Pulmonary artery endothelial cell (primary cell): ENCODE measurements at regions not wholly inside any gene's neighbourhood (a gene's known extent, or its start where the extent isn't known, plus 50 kb on each side); places are given as distances from the start of the nearest gene placed in this dataset.
A peak's percentile ranks its signal among the peaks of the same experiment; 100 is the strongest.
"Not testable (repeated sequence)": the region's sequence is repeated elsewhere in the genome, so short reads cannot be mapped to it uniquely, and the experiment has no call there.

Experiments used
- DNase-seq: peaks from one replicate; pipeline ENCODE4 v3.0.0-alpha.2; 2011; ENCODE audit warnings: low read depth, low spot score

GRCh38 chr9:81811688-81812087, 116.5 kb upstream of the SPATA31D4 start:
- not testable (repeated sequence) for DNase-seq

- no peak for DNase-seq
Observed at GRCh38 chr9:81814401-81814793, 113.8 kb upstream of the SPATA31D4 start.

DNA sequence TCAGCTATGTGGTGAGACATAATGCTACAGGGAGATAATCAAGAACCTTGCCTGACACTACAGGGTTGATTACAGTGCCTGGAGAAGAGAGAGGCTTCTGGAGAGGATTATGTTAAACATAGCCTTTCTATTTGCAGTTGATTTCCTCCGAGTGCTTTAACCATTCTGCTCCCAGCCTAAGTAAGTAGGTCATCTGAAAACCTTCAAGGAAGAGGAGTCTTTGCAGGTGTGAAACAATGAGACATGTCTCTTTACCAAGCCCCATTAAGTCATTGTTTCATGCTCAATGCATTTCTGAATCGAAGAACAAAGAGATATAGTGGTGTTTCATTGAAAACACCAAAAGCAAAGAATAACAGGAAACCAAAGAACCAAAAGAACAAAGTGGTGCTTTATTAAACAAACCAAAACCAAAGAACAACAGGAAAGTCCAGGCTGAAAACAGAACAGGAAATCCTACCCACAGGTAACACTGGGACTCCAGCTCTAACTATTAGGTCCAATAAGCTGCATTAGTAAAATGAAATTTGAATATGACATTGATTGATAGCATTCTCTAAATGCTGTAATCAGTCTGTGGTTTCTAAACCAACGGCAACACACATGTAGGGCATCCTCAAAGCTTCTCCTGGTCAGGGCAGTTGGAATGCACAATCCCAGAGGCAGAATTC, 113.3 kb upstream of the SPATA31D4 start:
- no peak for DNase-seq

DNA sequence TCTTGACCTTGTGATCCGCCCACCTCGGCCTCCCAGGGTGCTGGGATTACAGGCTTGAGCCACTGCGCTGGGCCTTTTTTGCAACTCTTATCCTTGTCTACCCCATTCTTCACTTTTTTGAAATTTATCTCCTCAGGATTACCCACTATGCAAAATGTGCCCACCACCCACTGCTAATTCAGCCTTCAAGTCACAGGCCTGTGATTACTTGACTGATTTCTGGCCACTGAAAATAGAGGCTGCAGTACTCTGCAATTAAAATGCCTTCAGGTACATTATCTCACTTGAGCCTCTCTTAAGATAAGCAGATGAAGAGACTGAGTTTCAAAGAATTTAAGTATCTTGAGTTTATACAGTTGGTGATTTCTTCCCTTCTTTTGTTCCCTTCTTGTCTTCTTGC, 112.4 kb upstream of the SPATA31D4 start:
- no peak for DNase-seq

GRCh38 chr9:81819155-81819554, 109.1 kb upstream of the SPATA31D4 start:
- no peak for DNase-seq

DNA sequence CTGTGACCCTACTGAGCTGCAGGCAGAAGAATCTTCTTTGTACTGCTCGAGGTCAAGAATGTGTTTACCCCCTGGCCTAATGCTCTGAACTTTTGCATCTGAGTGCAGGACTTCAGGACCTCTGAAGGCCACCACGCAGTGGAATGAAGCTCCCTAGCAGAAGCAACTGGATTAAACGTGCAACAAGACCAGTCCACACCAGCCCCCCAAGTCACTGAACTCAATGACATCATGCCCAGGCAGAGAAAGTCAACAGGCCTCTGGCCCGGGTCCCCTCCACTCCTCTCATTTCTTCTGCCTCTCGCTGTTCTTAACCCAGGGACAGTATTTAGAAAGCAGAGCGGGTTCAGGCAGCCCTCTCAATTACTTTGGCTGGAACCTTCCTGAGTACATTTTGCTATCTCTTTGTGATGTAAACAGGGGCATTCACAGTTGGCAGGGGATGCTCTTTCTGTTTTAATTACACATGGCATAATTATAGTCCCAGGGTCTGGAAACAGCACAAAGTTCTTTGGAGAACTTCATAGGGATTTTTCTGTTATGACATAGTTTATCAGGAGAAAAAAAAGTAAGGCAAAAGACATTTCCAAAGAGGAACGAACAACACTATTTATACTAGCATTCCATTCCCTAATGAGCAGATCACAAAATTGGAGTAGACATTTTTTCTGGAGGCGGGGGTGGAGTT, 108.2 kb upstream of the SPATA31D4 start:
- DNase-seq, result no peak

DNA sequence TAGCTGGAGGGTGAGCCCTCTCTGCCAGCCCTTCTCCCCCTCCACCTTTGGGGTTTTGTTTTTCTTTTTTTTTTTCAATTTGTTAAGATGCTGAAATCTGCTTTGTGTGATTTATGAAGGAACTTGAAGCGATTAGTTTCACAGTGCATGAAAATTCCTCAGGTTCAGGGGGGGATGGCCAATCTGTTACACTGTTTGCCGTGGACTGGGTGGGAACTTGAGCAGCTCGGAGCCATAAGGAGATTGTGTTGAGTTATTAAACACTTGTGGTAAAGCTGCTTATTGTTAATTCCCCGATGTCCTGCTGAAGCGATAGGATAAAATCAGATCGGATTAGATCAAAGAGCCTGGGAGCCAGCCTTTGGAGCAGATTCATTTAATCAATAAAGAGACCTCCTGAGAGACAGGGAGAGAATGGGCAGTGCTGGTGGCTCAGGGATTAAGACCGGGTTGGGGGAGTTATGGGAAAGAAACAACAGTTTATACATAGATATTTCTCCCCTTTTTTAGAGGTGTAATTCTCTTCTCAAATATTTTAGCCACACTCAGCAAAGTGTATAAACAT, 105.8 kb upstream of the SPATA31D4 start:
- DNase-seq, result no peak

- DNase-seq, result peak; percentile 13
Observed at GRCh38 chr9:81822967-81823366, 105.3 kb upstream of the SPATA31D4 start.

GRCh38 chr9:81823672-81824554, 104.3 kb upstream of the SPATA31D4 start:
- no peak for DNase-seq

DNA sequence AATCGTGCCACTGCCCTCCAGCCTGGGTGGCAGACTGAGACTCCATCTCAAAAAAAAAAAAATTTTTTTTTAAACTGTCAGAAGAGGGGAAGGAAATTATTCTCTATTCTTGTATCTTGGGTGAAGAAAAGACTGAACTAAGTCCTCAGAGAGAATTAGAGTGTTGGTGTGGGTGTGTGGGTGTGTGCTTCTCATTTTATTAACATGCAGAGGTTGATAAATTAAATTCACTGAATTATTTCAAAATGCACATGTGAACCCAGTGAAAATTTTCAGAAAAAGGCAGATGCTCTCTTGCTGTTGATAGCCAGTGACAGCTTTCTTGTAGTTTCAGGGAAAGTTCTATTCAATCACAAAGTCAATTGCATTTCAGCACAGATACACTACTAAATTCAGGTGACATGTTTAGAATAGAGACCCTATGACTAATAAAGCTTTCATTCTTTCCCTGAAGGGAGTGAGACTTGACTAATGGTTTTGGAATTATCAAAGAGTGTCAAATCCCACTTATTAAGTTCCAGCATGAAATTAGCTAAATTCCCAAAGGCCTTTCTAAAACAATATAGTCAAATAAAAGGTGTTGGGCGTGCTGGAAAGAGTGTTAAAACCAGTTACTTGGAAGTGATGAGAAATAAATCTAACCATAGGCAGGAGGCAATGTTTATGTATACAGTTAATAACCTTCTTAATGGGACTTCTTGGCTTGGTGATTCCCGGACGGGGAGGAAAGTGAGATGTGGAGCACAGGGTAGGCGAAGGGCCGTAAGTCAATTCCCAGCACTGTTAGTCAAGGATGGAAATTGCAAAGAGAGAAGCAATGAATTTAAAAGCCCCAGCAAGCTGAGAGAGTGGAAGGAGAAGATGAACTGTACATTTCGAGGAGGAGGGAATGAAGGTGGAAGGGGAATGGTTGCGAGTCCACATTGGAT, 103.2 kb upstream of the SPATA31D4 start:
- DNase-seq, result no peak

DNA sequence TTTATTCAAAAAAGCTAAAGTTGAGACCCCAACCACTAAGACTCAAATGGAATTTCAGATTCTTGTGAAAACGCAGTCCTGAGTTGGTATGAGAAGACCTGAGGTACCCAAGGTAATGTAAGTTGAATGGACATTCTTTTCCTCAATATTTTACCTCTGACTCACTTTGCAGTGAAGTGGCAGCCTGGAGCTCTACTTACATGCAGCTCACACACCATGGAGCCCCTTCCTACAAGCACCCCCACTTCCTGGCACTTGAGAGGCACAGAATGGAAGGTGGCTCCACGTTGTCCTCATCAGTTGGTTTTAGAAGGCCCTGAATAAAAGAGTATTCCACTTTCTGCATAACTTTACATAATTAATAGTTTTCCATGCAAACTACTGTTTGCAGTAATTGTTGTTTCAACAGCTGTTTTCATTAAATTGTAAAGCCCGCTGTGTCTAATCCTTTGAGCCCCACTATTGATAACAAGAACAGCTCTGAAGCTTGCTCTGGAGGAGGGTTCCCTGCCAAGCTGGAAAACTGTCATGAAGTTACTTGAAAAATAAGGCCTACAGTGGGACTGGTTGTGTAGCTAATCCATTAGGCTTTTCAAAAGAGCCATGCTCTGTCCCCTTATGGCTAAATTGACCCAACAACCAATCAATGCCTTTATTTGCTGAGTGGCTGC, 102.2 kb upstream of the SPATA31D4 start:
- DNase-seq, result no peak

- DNase-seq, result no peak
Observed at GRCh38 chr9:81826517-81826906, 101.7 kb upstream of the SPATA31D4 start.

GRCh38 chr9:81827616-81828296, 100.5 kb upstream of the SPATA31D4 start:
- DNase-seq, result no peak

GRCh38 chr9:81829195-81829882, 98.9 kb upstream of the SPATA31D4 start:
- no peak for DNase-seq

GRCh38 chr9:81830431-81830830, 97.8 kb upstream of the SPATA31D4 start:
- not testable (repeated sequence) for DNase-seq

DNA sequence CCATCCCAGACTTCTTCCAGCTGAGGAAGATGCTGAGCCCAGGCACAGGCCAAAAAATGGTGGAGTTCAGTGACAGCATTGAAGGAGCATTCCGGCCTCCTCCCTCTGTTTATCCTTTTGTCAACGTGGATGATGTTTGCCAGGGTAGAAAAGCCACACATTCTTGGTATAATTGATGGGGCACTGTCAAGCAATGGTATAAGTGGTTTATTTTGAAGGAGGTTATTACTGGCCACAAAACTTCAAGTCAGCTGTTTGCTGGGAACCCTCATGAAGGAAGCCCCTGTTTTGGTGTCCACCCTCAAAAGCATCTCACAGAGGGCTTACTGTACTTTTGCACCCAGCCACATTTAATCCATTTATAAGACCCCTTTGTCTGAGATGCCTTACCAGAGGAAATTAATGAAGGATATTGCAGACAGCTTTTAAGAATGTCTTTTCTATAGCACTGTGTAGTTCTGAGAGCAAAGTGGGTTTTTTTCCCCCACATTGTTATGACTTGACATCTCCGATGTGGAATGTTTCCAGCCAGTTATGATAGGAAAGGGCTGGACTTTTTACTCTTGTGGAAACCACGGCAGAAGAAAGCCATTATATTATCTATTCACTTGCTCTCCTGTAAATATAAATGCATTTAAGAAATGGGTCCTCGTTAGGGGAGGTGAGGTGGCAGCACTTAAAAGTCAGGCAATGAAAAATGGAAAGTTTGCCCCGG, 95.5 kb upstream of the SPATA31D4 start:
- DNase-seq, result no peak

DNA sequence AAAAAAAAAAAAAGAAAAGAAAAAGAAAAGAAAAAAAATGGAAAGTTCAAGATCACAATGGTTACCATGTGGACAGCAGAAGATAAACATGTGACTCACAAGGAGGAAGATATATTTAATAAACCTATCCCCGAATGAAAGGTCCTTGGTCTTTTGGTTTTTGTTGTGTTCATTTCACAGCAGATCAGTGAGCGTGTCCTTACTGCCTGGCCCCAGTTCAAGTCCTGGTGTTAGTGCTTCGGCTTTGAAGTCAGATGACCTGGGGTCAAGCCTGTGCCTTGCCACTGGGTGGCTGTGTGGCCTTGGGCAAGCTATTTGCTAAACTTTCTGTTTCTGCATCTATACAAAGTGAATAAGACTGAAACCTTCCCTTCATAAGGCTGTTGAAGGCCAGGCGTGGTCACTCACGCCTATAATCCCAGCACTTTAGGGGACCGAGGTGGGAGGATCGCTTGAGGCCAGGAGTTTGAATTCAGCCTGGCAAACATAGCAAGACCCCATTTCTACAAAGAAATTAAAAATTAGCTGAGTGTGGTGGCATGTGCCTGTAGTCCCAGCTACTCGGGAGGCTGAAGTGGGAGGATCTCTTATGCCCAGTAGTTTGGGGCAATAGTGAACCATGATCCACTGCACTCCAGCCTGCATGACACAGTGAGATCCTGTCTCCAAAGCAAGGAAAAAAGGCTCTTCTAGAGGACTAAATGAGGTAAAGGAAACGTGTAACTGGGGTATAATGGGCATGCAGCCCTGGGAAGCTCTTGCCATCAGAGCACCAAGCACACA, 94.5 kb upstream of the SPATA31D4 start:
- DNase-seq, result peak; percentile 11

GRCh38 chr9:81841333-81841732, 86.9 kb upstream of the SPATA31D4 start:
- DNase-seq, result no peak
